PC-3 (cell line): ENCODE measurements at regions not wholly inside any gene's neighbourhood (a gene's known extent, or its start where the extent isn't known, plus 50 kb on each side); places are given as distances from the start of the nearest gene placed in this dataset.

ENCODE experiments used
- ATAC-seq: fragments of 200-7000 bp; cut with Tn5 transposase; 2 replicates; pipeline ENCODE4 v1.9.1; 2020; ENCODE audit warnings: mild to moderate bottlenecking, moderate library complexity
- BruUV-seq: library from RNA; stranded (reverse); fragments of 400-500 nt; replicated peaks from 2 replicates; lab custom pipeline; 2021; lab: Mats Ljungman, UMichigan
- CTCF ChIA-PET: fragments of 300-600 bp; sonication (Branson Sonifier 250); formaldehyde crosslinking; loops from one replicate; lab custom pipeline; 2022; ENCODE audit warnings: antibody characterized with exemption; lab: Charles Lee
- POLR2A ChIA-PET: fragments of 300-600 bp; sonication (Branson Sonifier 250); formaldehyde crosslinking; loops from one replicate; lab custom pipeline; 2022; ENCODE audit warnings: antibody characterized with exemption; ENCODE audit not compliant: unreplicated experiment; lab: Charles Lee
- DNase-seq: peaks from one replicate; pipeline ENCODE4 v3.0.0-alpha.2; 2015
- H2AFZ ChIP-seq: fragments of 300-600 bp; sonication (generic); 2 replicates; pipeline ENCODE4 v1.6.0; 2016; ENCODE audit warnings: antibody characterized with exemption, low read length
- H3F3A ChIP-seq: fragments of 300-600 bp; sonication (generic); one replicate; pipeline ENCODE4 v1.6.0; 2017; ENCODE audit warnings: antibody characterized with exemption, low read length, control low read depth, mild to moderate bottlenecking; ENCODE audit not compliant: unreplicated experiment
- H3K27ac ChIP-seq: fragments of 300-600 bp; sonication (generic); 2 replicates; pipeline ENCODE4 v1.5.1; 2016; ENCODE audit warnings: mild to moderate bottlenecking, low read length
- H3K27me3 ChIP-seq: fragments of 300-600 bp; sonication (generic); 2 replicates; pipeline ENCODE4 v1.6.1; 2016; ENCODE audit warnings: low read length, mixed read lengths
- H3K36me3 ChIP-seq: fragments of 300-600 bp; sonication (generic); 2 replicates; pipeline ENCODE4 v1.6.1; 2016; ENCODE audit warnings: low read depth, mixed run types, low read length, mixed read lengths
- H3K4me1 ChIP-seq: fragments of 300-600 bp; sonication (generic); 2 replicates; pipeline ENCODE4 v1.5.1; 2016; ENCODE audit warnings: low read length; ENCODE audit not compliant: insufficient read depth
- H3K4me2 ChIP-seq: fragments of 300-600 bp; sonication (generic); 2 replicates; pipeline ENCODE4 v1.6.0; 2016; ENCODE audit warnings: low read length
- H3K4me3 ChIP-seq: fragments of 300-600 bp; sonication (generic); 2 replicates; pipeline ENCODE4 v1.5.1; 2016; ENCODE audit warnings: mild to moderate bottlenecking, low read length, mixed read lengths
- H3K79me2 ChIP-seq: fragments of 300-600 bp; sonication (generic); 2 replicates; pipeline ENCODE4 v1.6.1; 2017; ENCODE audit warnings: low read length, mixed read lengths
- H3K9ac ChIP-seq: fragments of 300-600 bp; sonication (generic); 2 replicates; pipeline ENCODE4 v1.6.0; 2016; ENCODE audit warnings: mild to moderate bottlenecking, low read length
- H3K9me2 ChIP-seq: fragments of 300-600 bp; sonication (generic); replicated peaks from 2 replicates; pipeline ENCODE4 v1.6.1; 2016; ENCODE audit warnings: mixed run types, low read length, mixed read lengths
- H3K9me3 ChIP-seq: fragments of 300-600 bp; sonication (generic); 2 replicates; pipeline ENCODE4 v1.6.1; 2016; ENCODE audit warnings: low read length, mixed read lengths
- H4K20me1 ChIP-seq: fragments of 300-600 bp; sonication (generic); 2 replicates; pipeline ENCODE4 v1.6.1; 2016; ENCODE audit warnings: low read length, mixed read lengths
- EZH2 ChIP-seq: fragments of 300-600 bp; sonication (generic); IDR thresholded peaks from one replicate; pipeline ENCODE4 v1.6.1; 2017; ENCODE audit warnings: antibody characterized with exemption, mild to moderate bottlenecking, low read length; ENCODE audit not compliant: unreplicated experiment
- EZH2phosphoT487 ChIP-seq: fragments of 300-600 bp; sonication (generic); IDR thresholded peaks from 2 replicates; pipeline ENCODE4 v1.6.1; 2018; ENCODE audit warnings: mild to moderate bottlenecking, antibody characterized with exemption, low read length, borderline replicate concordance
- intact Hi-C: fragments of 100-400 bp; cut with micrococcal nuclease; formaldehyde crosslinking; loops from 2 replicates; pipeline ENCODE4 v1.9.0; 2023
- TF ChIP-seq, protein P1 (sequence below): fragments of 300-600 bp; sonication (generic); conservative IDR thresholded peaks from 2 replicates; pipeline ENCODE4 v1.5.1; 2017; ENCODE audit warnings: antibody characterized with exemption, low read depth, mild to moderate bottlenecking, low read length

DNA sequence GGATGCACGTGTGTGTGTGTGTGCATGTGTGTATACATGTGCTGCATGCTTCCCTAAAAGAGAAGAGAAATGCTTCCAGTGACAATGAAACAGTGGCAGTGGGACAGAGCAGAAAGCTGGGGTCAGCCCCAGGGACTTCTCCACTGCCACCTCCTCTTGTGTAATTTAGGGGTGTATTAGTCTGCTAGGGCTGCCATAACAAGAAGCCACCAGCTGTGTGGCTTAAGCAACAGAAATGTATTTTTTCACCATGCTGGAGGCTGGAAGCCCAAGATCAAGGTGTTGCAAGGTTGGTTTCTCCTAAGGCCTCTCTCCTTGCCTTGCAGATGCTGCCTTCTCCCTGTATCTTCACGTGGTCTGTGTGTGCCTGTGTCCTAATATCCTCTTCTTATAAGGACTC lies 190.5 kb downstream of the CXCL12 start:
- no peak for DNase-seq
- no peak for TF ChIP-seq EZH2phosphoT487
- TF ChIP-seq, protein P1, sequence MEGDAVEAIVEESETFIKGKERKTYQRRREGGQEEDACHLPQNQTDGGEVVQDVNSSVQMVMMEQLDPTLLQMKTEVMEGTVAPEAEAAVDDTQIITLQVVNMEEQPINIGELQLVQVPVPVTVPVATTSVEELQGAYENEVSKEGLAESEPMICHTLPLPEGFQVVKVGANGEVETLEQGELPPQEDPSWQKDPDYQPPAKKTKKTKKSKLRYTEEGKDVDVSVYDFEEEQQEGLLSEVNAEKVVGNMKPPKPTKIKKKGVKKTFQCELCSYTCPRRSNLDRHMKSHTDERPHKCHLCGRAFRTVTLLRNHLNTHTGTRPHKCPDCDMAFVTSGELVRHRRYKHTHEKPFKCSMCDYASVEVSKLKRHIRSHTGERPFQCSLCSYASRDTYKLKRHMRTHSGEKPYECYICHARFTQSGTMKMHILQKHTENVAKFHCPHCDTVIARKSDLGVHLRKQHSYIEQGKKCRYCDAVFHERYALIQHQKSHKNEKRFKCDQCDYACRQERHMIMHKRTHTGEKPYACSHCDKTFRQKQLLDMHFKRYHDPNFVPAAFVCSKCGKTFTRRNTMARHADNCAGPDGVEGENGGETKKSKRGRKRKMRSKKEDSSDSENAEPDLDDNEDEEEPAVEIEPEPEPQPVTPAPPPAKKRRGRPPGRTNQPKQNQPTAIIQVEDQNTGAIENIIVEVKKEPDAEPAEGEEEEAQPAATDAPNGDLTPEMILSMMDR: no peak
- no peak for TF ChIP-seq EZH2
- no peaks in the 10 kb centered on the region for H3F3A ChIP-seq
- peaks cover 4% of the 10 kb centered on the region; the same call in 1 of the 2 replicates for H3K4me1 ChIP-seq
- intact Hi-C loops: no loop called here
- H3K9me2 ChIP-seq: no peaks in the 10 kb centered on the region
- no peak overlapping the region for H2AFZ ChIP-seq
- no peak overlapping the region for H3K9ac ChIP-seq
- H3K27ac ChIP-seq: no peak overlapping the region
- H3K4me3 ChIP-seq: no peak overlapping the region
- no peak overlapping the region for H3K4me2 ChIP-seq
- ChIA-PET CTCF (no interaction called here), POLR2A (no interaction called here)
- no peaks in the 10 kb centered on the region for H3K27me3 ChIP-seq
- ATAC-seq: no peak
- no TSS peak for BruUV-seq
- no peaks in the 10 kb centered on the region for H4K20me1 ChIP-seq
- H3K9me3 ChIP-seq: no peaks in the 10 kb centered on the region
- no peaks in the 10 kb centered on the region for H3K79me2 ChIP-seq
- H3K36me3 ChIP-seq: no peaks in the 10 kb centered on the region

DNA sequence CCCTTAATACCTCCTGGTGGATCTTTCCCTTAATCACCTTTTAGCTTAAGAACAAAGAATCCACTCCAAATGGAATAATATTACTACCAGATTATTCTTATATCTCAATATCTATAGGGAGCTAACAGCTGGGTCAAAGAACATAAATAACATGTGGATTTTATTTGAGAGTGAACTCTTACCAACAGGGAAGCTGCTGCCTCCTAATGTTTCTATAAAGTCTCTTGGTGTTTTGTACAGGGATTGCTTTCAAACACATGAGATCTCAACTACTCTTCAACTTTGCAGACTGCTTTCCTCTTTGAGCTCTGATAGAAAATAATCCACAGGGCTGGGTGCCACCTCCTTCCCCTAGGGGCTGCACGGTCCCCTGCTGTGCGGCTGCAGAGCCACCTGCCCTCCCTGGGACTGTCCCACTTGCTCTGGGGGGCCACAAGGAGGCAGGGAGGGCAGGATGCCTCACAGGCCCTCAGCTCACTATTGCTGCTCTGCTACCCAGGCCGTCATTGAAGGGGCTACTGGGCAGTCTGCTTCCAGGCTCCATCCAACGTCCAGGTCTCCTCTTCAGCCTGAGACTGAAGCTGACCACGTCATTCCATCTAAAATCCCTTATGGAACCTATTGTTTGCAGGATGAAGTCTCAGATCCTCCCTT lies 191.2 kb downstream of the CXCL12 start:
- ATAC-seq (no peak), DNase-seq (no peak)
- TF ChIP-seq EZH2 (no peak), EZH2phosphoT487 (no peak)
- TF ChIP-seq, protein P1: no peak
- no peak overlapping the region for H3K4me2 ChIP-seq
- no peak overlapping the region for H2AFZ ChIP-seq
- H3K36me3 ChIP-seq: no peaks in the 10 kb centered on the region
- H3K27me3 ChIP-seq: no peaks in the 10 kb centered on the region
- H4K20me1 ChIP-seq: no peaks in the 10 kb centered on the region
- BruUV-seq: no TSS peak
- CTCF ChIA-PET: no interaction called here
- H3K9me2 ChIP-seq: no peaks in the 10 kb centered on the region
- no peak overlapping the region for H3K27ac ChIP-seq
- no peaks in the 10 kb centered on the region for H3F3A ChIP-seq
- no peak overlapping the region for H3K4me3 ChIP-seq
- 0 out of 2 replicates have a peak, but pooled peaks cover 4% of the 10 kb centered on the region for H3K9me3 ChIP-seq
- no peak overlapping the region for H3K9ac ChIP-seq
- POLR2A ChIA-PET: no interaction called here
- H3K79me2 ChIP-seq: no peaks in the 10 kb centered on the region
- intact Hi-C loops: no loop called here
- H3K4me1 ChIP-seq: peaks cover 4% of the 10 kb centered on the region; the same call in 1 of the 2 replicates

DNA sequence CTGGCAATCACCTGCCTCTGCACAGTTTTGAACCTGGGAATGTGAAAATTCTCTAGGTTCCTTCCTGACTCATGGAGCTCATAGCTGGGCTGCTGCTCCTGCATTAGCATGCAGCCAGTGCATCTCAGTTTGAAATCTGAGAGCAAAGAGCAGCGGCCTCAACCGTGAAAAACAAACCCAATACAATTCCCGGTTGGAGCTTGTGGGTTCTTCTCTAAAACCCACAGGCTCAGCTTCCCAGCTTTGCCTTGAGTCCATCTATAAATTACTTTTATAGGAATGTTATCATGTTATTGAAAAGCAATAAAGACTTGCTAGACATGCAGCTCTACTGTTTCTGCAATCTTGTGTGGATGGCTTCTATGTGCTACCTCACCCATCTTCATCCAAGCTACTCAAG lies 191.7 kb downstream of the CXCL12 start:
- no peak overlapping the region for H3K9ac ChIP-seq
- H3K36me3 ChIP-seq: no peaks in the 10 kb centered on the region
- POLR2A ChIA-PET: no interaction called here
- TF ChIP-seq EZH2phosphoT487 (no peak), EZH2 (no peak)
- TF ChIP-seq, protein P1: no peak
- H3K4me3 ChIP-seq: no peak overlapping the region
- DNase-seq: no peak
- no TSS peak for BruUV-seq
- intact Hi-C loops: no loop called here
- no peaks in the 10 kb centered on the region for H3K27me3 ChIP-seq
- no peaks in the 10 kb centered on the region for H4K20me1 ChIP-seq
- H3K79me2 ChIP-seq: no peaks in the 10 kb centered on the region
- no peak for ATAC-seq
- 0 out of 2 replicates have a peak, but pooled peaks cover 9% of the 10 kb centered on the region for H3K9me3 ChIP-seq
- no peak overlapping the region for H2AFZ ChIP-seq
- no peak overlapping the region for H3K4me2 ChIP-seq
- H3F3A ChIP-seq: no peaks in the 10 kb centered on the region
- H3K9me2 ChIP-seq: no peaks in the 10 kb centered on the region
- H3K4me1 ChIP-seq: peaks cover 4% of the 10 kb centered on the region; the same call in 1 of the 2 replicates
- no peak overlapping the region for H3K27ac ChIP-seq
- CTCF ChIA-PET: no interaction called here
